Heart right ventricle (tissue), 16 donors: ENCODE measurements at regions not wholly inside any gene's neighbourhood (a gene's known extent, or its start where the extent isn't known, plus 50 kb on each side); places are given as distances from the start of the nearest gene placed in this dataset.

Experiments used
- ATAC-seq, 8 donors: fragments of 200-7000 bp; cut with Tn5 transposase; one replicate each; pipeline ENCODE4 v1.9.1; 2020; ENCODE audit warnings: mild to moderate bottlenecking in 8 of 8, moderate library complexity in 8 of 8, moderate number of reproducible peaks in 1 of 8
- DNase-seq, 2 donors: peaks; one replicate each; pipeline ENCODE4 v3.0.0-alpha.2; 2020
- H3K27ac ChIP-seq, 10 donors: fragments of 200-600 bp; sonication (generic) in 2 of 10; one replicate each; pipeline versions ENCODE4 v1.5.0 to v1.8.0; 2020 to 2022; ENCODE audit warnings: mild to moderate bottlenecking in 3 of 10
- H3K27me3 ChIP-seq, 7 donors: fragments of 200-600 bp; one replicate each; pipeline ENCODE4 v1.8.0; 2021 to 2022; ENCODE audit warnings: mild to moderate bottlenecking in 2 of 7
- H3K36me3 ChIP-seq, 9 donors: fragments of 200-600 bp; sonication (generic) in 1 of 9; one replicate each; pipeline versions ENCODE4 v1.5.0 to v1.8.0; 2020 to 2022; ENCODE audit warnings: mild to moderate bottlenecking in 2 of 9
- H3K4me1 ChIP-seq, 9 donors: fragments of 200-600 bp; sonication (generic) in 1 of 9; one replicate each; pipeline versions ENCODE4 v1.5.0 to v1.8.0; 2020 to 2022; ENCODE audit warnings: mild to moderate bottlenecking in 4 of 9
- H3K4me3 ChIP-seq, 10 donors: fragments of 200-600 bp; sonication (generic) in 2 of 10; one replicate each; pipeline versions ENCODE4 v1.5.0 to v1.8.0; 2020 to 2022; ENCODE audit warnings: mild to moderate bottlenecking in 7 of 10, moderate library complexity in 2 of 10
- H3K9me3 ChIP-seq, 11 donors: fragments of 200-600 bp in 10 of 11; sonication (generic) in 2 of 11; one replicate each; pipeline versions ENCODE4 v1.5.0 to v1.8.0; 2013 to 2022; ENCODE audit warnings: mild to moderate bottlenecking in 2 of 11, control low read depth in 1 of 11, moderate library complexity in 1 of 11
- WGBS, 2 donors: extraction: QIAGEN DNeasy Blood & Tissue Kit; methylation state at CpG; one replicate each; pipeline ENCODE4 v1.1.7; 2013; ENCODE audit warnings: inconsistent platforms in 1 of 2; 5-methylcytosine and 5-hydroxymethylcytosine counted together
- intact Hi-C, 10 donors: fragments of 100-400 bp; cut with DNase I; formaldehyde crosslinking; loops; one replicate each; pipeline versions ENCODE4 v1.11.1 to v1.14.2; 2022
- TF ChIP-seq, protein P1 (sequence below), 9 donors: fragments of 200-600 bp; sonication (generic) in 2 of 9; IDR thresholded peaks; one replicate each; pipeline versions ENCODE4 v1.5.0 to v1.8.0; 2021 to 2022; ENCODE audit warnings: antibody characterized with exemption in 9 of 9, mild to moderate bottlenecking in 5 of 9, moderate library complexity in 1 of 9
- donor health status: Arrhythmogenic right ventricular cardiomyopathy.
- donor health status: ischemic (EF 13 %, LVEDD 7.1; RV severe dilation, severe dysfunction).
- donor health status: healthy with polysubstance abuse.
- donor health status: DM: no; HTN: yes; CAD: no.
- donor health status: DM: no; HTN: no; CAD: no.
- donor health status: ischemic (EF 25% LVEDD 6.9; RV normal size, moderate dysfunction).
- donor health status: ischemic (EF 25% LVEDD 5.7; RV mildly dilated, moderate dysfunction).
- donor health status: healthy.
- donor health status: DM: yes; HTN: yes; CAD: no.
- donor health status: Ischemic cardiomyopathy.
- donor health status: ischemic (EF 35%, LVEDD 5.7; RV mildly dilated, moderate dysfunction).
- donor health status: nonischemic (EF 11% LVEDD 7.7; RV severe dilation, severe dysfunction).
- donor health status: DM: yes; HTN: yes; CAD: no.
- donor health status: PGD.
- donor health status: ischemic (EF 29% LVEDD 5.4; RV normal size, mild dysfunction).
- donor health status: nonischemic (EF 23%, LVEDD 6.1; RV moderate dilation, normal function).

- Histone ChIP-seq H3K27ac (no peak overlapping the region), H3K4me1 (peaks cover 0 to 11% (median 0%) of the 10 kb centered on the region in 9 donors), H3K4me3 (no peak overlapping the region), H3K27me3 (no peaks in the 10 kb centered on the region), H3K36me3 (no peaks in the 10 kb centered on the region), H3K9me3 (no peaks in the 10 kb centered on the region)
- ATAC-seq (no peak), DNase-seq (no peak)
- 43 to 52% methylated on average over 1 of the region's 1 CpG for WGBS, 2 donors
- TF ChIP-seq, protein P1, sequence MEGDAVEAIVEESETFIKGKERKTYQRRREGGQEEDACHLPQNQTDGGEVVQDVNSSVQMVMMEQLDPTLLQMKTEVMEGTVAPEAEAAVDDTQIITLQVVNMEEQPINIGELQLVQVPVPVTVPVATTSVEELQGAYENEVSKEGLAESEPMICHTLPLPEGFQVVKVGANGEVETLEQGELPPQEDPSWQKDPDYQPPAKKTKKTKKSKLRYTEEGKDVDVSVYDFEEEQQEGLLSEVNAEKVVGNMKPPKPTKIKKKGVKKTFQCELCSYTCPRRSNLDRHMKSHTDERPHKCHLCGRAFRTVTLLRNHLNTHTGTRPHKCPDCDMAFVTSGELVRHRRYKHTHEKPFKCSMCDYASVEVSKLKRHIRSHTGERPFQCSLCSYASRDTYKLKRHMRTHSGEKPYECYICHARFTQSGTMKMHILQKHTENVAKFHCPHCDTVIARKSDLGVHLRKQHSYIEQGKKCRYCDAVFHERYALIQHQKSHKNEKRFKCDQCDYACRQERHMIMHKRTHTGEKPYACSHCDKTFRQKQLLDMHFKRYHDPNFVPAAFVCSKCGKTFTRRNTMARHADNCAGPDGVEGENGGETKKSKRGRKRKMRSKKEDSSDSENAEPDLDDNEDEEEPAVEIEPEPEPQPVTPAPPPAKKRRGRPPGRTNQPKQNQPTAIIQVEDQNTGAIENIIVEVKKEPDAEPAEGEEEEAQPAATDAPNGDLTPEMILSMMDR (IDR thresholded peaks at IDR 0.05): no peak
- intact Hi-C loops: no loop called here
These were observed 208.4 kb upstream of the CNR1 start for GRCh38 chr6:88374553-88374952.

DNA sequence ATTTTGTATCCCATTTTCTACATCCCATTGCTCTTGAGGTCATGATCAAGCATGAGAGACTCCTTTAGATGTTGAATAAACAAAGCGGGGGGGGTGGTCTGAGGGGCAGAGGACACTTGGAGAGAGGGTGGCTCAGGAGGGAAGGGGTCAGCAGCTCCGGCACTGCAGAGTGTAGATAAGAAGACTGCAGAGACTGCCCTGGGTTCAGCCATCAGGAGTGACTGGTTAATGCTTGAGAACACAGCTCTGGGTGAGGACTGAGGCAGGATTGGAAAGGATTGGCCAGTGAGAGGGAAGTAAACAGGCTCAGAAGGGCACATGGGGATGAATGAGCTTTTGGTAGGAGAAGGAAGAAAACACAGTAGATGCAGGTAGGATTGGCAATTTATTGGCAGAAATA is 205.3 kb upstream of the CNR1 start:
- DNase-seq: no peak
- TF ChIP-seq, protein P1 (IDR thresholded peaks at IDR 0.05): no peak
- Histone ChIP-seq H3K27me3 (peaks cover 0 to 7% (median 0%) of the 10 kb centered on the region in 7 donors), H3K36me3 (no peaks in the 10 kb centered on the region), H3K9me3 (no peaks in the 10 kb centered on the region), H3K4me3 (no peak overlapping the region), H3K27ac (no peak overlapping the region), H3K4me1 (peaks cover 0 to 7% (median 0%) of the 10 kb centered on the region in 9 donors)
- intact Hi-C loops: no loop called here
- WGBS, 2 donors: 45 to 46% methylated on average over 2 of the region's 2 CpGs
- no peak for ATAC-seq

DNA sequence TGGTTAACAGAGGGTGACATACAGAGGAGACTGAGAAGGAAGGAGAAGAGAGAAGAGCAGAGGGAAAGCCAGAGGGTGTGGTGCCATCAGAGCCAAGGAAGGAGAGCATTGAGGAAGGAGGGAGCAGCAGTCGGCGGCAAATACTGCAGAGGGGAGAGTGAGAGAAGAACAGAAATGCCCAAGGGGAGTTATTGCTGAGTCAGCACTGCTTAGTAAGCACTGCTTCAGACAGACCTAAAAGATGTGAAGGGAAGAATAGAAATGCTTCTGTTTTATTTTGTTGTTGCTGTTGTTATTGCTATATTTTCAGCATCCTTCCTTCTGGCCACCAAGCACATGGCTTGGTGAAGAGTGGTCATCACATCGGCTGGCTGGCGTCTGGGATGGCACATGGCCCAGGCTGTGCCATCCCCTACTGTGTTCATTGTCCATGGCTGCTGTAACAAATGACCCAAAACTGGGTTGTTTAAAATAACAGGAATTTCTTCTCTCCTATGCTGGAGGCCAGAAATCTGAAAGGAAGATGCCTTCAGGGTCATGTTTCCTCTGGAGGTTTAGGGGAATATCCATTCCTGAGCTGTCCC is 204.1 kb upstream of the CNR1 start:
- intact Hi-C loops: no loop called here
- WGBS, 2 donors: 93 to 96% methylated on average over 4 of the region's 4 CpGs
- TF ChIP-seq, protein P1 (IDR thresholded peaks at IDR 0.05): no peak
- no peak overlapping the region for H3K27ac ChIP-seq
- H3K36me3 ChIP-seq: no peaks in the 10 kb centered on the region
- no peaks in the 10 kb centered on the region for H3K9me3 ChIP-seq
- no peak for ATAC-seq
- H3K27me3 ChIP-seq: peaks cover 0 to 10% (median 0%) of the 10 kb centered on the region in 7 donors
- H3K4me3 ChIP-seq: no peak overlapping the region
- no peak for DNase-seq
- H3K4me1 ChIP-seq: no peaks in the 10 kb centered on the region

DNA sequence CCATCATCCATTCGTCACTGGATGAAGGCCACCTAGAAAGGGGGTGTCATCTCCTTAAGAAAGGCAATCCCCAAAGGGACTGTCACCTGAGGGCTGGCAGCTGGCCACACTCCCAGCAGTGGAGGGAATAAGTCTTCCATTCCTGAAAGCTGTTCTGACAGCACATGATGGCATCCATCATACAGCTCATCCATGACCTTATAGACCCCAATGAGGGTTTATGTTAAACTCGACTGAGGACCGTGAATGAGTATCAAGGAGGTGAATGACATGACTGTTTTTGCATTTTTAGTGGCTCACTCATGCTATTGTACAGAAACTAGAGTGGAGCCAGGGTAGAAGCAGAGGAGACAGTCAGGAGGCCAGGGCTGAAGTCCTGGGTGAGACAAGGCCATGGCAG is 203.1 kb upstream of the CNR1 start:
- TF ChIP-seq, protein P1 (IDR thresholded peaks at IDR 0.05): no peak
- Histone ChIP-seq H3K27ac (no peak overlapping the region), H3K27me3 (peaks cover 0 to 10% (median 0%) of the 10 kb centered on the region in 7 donors), H3K36me3 (no peaks in the 10 kb centered on the region), H3K9me3 (no peaks in the 10 kb centered on the region), H3K4me1 (no peaks in the 10 kb centered on the region), H3K4me3 (no peak overlapping the region)
- WGBS, 2 donors: 76 to 79% methylated on average over 3 of the region's 3 CpGs
- intact Hi-C loops: no loop called here
- ATAC-seq: no peak
- DNase-seq: no peak
